GM23248 (cell line): ENCODE measurements at regions not wholly inside any gene's neighbourhood (a gene's known extent, or its start where the extent isn't known, plus 50 kb on each side); places are given as distances from the start of the nearest gene placed in this dataset.

ENCODE experiments used
- EZH2 ChIP-seq: fragments of 200-600 bp; sonication (generic); IDR thresholded peaks from 2 replicates; pipeline ENCODE4 v1.6.1; 2018; ENCODE audit warnings: antibody characterized with exemption, mild to moderate bottlenecking; ENCODE audit not compliant: insufficient read depth, poor library complexity, severe bottlenecking
- EZH2phosphoT487 ChIP-seq: fragments of 200-600 bp; sonication (generic); IDR thresholded peaks from 2 replicates; pipeline ENCODE4 v1.6.1; 2018; ENCODE audit warnings: antibody characterized with exemption, moderate library complexity, mild to moderate bottlenecking, low read depth; ENCODE audit not compliant: insufficient read depth

- TF ChIP-seq EZH2 (no peak), EZH2phosphoT487 (no peak)
Measured at GRCh38 chr15:69912116-69912515, 185.6 kb downstream of the TLE3 start.
